Astrocyte (in vitro differentiated cells and primary cell): ENCODE measurements at regions not wholly inside any gene's neighbourhood (a gene's known extent, or its start where the extent isn't known, plus 50 kb on each side); places are given as distances from the start of the nearest gene placed in this dataset.

Experiments
- CTCF ChIP-seq: IDR thresholded peaks from 2 replicates; pipeline ENCODE4 v1.5.1; 2011; ENCODE audit warnings: low read depth, mild to moderate bottlenecking, inconsistent platforms, low read length, moderate library complexity; ENCODE audit not compliant: insufficient read depth
- EZH2 ChIP-seq: IDR thresholded peaks from 2 replicates; pipeline ENCODE4 v1.6.1; 2012; ENCODE audit warnings: mild to moderate bottlenecking, low read length, inconsistent platforms; ENCODE audit not compliant: insufficient read depth

GRCh38 chr5:123719004-123719403 lies 207.0 kb downstream of the CSNK1G3 start:
- TF ChIP-seq CTCF (no peak), EZH2 (no peak)
